ENCODE measurements at regions not wholly inside any gene's neighbourhood (a gene's known extent, or its start where the extent isn't known, plus 50 kb on each side); places are given as distances from the start of the nearest gene placed in this dataset.

DNA sequence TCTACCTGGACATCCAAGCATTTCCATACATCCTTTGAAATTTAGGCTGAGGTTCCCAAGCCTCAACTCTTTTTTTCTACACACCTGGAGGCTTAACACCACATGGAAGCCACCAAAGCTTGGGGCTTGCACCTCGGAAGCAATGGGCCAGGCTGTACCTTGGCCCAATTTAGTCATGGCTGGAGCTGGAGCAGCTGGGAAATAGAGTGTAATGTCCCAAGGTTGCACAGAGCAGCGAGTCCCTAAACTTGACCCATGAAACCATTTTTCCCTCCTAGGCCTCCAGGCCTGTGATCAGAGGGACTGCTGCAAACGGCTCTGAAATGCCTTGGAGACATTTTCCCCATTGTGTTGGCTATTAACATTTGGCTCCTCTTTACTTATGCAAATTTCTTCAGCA is 1574.3 kb upstream of the ZEB2 start:
- Mint-ChIP-seq H3K36me3 (peaks cover 22% of the 10 kb centered on the region), H3K4me3 (no peak overlapping the region), H3K9me3 (peaks cover 61% of the 10 kb centered on the region), H3K27ac (no peak overlapping the region), H3K4me1 (no peaks in the 10 kb centered on the region), H3K27me3 (ENCODE audit: low read depth) (no peaks in the 10 kb centered on the region)
- DNase-seq (ENCODE audit: low spot score in 2 of 2, unreplicated experiment in 2 of 2), result no peak
- TF ChIP-seq, protein P1, sequence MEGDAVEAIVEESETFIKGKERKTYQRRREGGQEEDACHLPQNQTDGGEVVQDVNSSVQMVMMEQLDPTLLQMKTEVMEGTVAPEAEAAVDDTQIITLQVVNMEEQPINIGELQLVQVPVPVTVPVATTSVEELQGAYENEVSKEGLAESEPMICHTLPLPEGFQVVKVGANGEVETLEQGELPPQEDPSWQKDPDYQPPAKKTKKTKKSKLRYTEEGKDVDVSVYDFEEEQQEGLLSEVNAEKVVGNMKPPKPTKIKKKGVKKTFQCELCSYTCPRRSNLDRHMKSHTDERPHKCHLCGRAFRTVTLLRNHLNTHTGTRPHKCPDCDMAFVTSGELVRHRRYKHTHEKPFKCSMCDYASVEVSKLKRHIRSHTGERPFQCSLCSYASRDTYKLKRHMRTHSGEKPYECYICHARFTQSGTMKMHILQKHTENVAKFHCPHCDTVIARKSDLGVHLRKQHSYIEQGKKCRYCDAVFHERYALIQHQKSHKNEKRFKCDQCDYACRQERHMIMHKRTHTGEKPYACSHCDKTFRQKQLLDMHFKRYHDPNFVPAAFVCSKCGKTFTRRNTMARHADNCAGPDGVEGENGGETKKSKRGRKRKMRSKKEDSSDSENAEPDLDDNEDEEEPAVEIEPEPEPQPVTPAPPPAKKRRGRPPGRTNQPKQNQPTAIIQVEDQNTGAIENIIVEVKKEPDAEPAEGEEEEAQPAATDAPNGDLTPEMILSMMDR (IDR thresholded peaks at IDR 0.05; ENCODE audit: unreplicated experiment), result no peak

DNA sequence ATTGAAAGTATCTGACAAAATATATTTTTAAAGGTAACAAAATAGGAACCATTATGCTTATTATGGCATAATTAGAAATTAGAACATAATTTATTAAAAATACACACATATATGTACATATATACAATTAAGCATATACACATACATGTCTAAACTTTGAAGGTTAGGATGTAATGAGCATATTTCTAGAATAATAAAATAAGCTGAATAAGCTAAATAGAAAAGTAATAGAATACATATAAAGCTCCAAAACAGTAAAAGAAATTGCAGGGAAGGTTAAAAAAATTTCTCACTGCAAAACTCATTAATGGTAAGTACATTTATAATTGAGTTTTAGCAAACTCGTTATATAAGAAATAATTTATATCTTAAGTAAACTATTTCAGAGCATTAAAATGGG is 1561.5 kb upstream of the ZEB2 start:
- TF ChIP-seq, protein P1 (IDR thresholded peaks at IDR 0.05; ENCODE audit: unreplicated experiment), result no peak
- Mint-ChIP-seq H3K27ac (no peak overlapping the region), H3K4me3 (no peak overlapping the region), H3K36me3 (no peaks in the 10 kb centered on the region), H3K27me3 (ENCODE audit: low read depth) (peaks cover 1% of the 10 kb centered on the region), H3K4me1 (no peaks in the 10 kb centered on the region), H3K9me3 (peaks cover 9% of the 10 kb centered on the region)
- DNase-seq (ENCODE audit: low spot score in 2 of 2, unreplicated experiment in 2 of 2), result no peak

DNA sequence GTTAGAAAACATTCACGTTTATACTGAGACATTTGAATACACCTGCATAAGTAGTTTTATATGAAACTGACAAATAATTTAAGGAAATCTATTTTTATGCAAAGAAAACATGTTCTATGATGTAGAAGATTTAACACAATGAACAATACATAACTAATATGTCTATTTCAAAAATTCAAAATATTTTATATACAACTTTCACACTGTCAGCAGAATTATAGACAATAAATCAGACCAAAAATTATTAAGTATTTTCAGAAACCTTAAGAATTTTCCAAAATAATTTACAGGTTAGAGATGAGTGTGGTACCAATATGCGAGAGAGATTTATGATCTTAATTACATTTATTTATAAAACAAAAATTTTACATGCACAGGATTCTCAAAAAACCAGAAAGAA is 1561.0 kb upstream of the ZEB2 start:
- H3K9me3 Mint-ChIP-seq, result peaks cover 12% of the 10 kb centered on the region
- H3K4me3 Mint-ChIP-seq, result no peak overlapping the region
- TF ChIP-seq, protein P1 (IDR thresholded peaks at IDR 0.05; ENCODE audit: unreplicated experiment), result no peak
- no peak overlapping the region for H3K27ac Mint-ChIP-seq
- H3K27me3 Mint-ChIP-seq (ENCODE audit: low read depth), result peaks cover 2% of the 10 kb centered on the region
- H3K4me1 Mint-ChIP-seq, result no peaks in the 10 kb centered on the region
- no peaks in the 10 kb centered on the region for H3K36me3 Mint-ChIP-seq
- no peak for DNase-seq (ENCODE audit: low spot score in 2 of 2, unreplicated experiment in 2 of 2)

DNA sequence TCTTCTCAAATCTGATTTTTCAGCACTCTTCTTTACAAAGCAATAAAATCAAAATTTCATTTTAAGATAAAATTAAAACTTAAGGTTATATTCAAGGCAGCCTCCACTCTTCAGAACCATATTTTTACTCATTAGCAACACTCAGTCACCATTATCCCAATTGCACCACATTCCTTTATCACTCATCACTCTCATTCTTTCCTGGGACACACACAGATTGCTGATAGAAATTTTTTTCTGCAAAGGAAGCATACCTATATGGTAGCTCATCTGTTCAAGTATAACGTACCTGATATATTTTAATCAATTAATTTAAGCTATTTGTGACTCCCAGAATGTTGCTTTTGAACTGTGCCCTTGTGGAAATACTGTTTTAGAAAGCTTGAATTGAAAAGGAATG is 1559.3 kb upstream of the ZEB2 start:
- H3K27ac Mint-ChIP-seq, result no peak overlapping the region
- peaks cover 2% of the 10 kb centered on the region for H3K27me3 Mint-ChIP-seq (ENCODE audit: low read depth)
- H3K36me3 Mint-ChIP-seq, result no peaks in the 10 kb centered on the region
- peaks cover 16% of the 10 kb centered on the region for H3K9me3 Mint-ChIP-seq
- DNase-seq (ENCODE audit: low spot score in 2 of 2, unreplicated experiment in 2 of 2), result no peak
- TF ChIP-seq, protein P1 (IDR thresholded peaks at IDR 0.05; ENCODE audit: unreplicated experiment), result no peak
- H3K4me1 Mint-ChIP-seq, result no peaks in the 10 kb centered on the region
- H3K4me3 Mint-ChIP-seq, result no peak overlapping the region

DNA sequence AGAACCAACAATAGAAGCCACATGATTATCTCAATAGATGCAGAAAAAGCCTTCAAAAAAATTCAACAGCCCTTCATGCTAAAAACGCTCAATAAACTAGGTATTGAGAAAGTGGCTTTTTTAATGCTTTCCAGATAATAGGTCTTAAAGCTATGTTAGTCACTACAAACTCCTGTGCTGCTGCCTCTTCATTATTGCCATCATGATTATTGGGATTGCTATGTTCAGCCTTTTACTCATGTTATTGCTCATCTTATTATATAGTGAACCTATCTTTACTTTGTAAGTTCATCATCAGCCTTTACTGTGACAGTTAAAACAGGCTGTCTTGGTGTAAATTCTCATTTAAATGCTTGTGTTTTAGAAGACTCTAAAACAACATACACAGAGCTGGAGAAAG is 1557.2 kb upstream of the ZEB2 start:
- peaks cover 2% of the 10 kb centered on the region for H3K27me3 Mint-ChIP-seq (ENCODE audit: low read depth)
- H3K36me3 Mint-ChIP-seq, result no peaks in the 10 kb centered on the region
- no peak overlapping the region for H3K27ac Mint-ChIP-seq
- peaks cover 23% of the 10 kb centered on the region for H3K9me3 Mint-ChIP-seq
- TF ChIP-seq, protein P1 (IDR thresholded peaks at IDR 0.05; ENCODE audit: unreplicated experiment), result no peak
- no peak overlapping the region for H3K4me3 Mint-ChIP-seq
- H3K4me1 Mint-ChIP-seq, result no peaks in the 10 kb centered on the region
- DNase-seq (ENCODE audit: low spot score in 2 of 2, unreplicated experiment in 2 of 2), result no peak

DNA sequence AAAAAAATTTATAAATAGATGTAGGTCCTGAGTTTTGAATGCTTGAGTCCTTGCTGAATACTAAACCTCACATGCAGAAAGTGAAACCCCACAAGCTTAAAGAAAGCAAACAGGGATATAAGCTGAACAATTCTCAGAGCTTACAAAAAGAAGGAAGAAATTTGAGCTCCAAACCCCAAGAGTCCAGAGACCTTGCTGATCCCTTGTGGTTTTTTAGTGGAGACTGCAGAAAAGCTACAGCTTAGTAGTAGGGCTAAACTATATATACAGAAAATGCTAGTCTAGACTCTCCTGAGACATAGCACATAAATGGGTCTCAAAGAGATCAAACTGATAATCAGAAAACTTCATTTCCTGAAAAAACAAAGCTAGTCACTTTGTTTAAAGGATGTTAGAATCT is 1548.1 kb upstream of the ZEB2 start:
- no peaks in the 10 kb centered on the region for H3K27me3 Mint-ChIP-seq (ENCODE audit: low read depth)
- no peak for DNase-seq (ENCODE audit: low spot score in 2 of 2, unreplicated experiment in 2 of 2)
- no peak overlapping the region for H3K4me3 Mint-ChIP-seq
- no peak overlapping the region for H3K27ac Mint-ChIP-seq
- TF ChIP-seq, protein P1 (IDR thresholded peaks at IDR 0.05; ENCODE audit: unreplicated experiment), result no peak
- peaks cover 5% of the 10 kb centered on the region for H3K36me3 Mint-ChIP-seq
- H3K4me1 Mint-ChIP-seq, result no peaks in the 10 kb centered on the region
- H3K9me3 Mint-ChIP-seq, result peaks cover 59% of the 10 kb centered on the region

Data from mesothelial cell of epicardium (in vitro differentiated cells).